T47D (cell line): ENCODE measurements at regions not wholly inside any gene's neighbourhood (a gene's known extent, or its start where the extent isn't known, plus 50 kb on each side); places are given as distances from the start of the nearest gene placed in this dataset.
A peak's percentile ranks its signal among the peaks of the same experiment; 100 is the strongest.
"Not testable (repeated sequence)": the region's sequence is repeated elsewhere in the genome, so short reads cannot be mapped to it uniquely, and the experiment has no call there.

Experiments
- DNase-seq, 2 experiments: peaks; one replicate each; pipeline versions ENCODE4 v3.0.0 to v3.0.0-alpha.2; 2011 to 2012; ENCODE audit warnings: low read depth in 1 of 2, low spot score in 1 of 2
- JUND ChIP-seq: IDR thresholded peaks from 2 replicates; pipeline ENCODE4 v1.6.1; 2012; ENCODE audit warnings: low read depth
- in situ Hi-C: cut with HindIII; loops from 2 replicates; pipeline ENCODE4 v1.10.0; 2016; ENCODE audit warnings: low sequenced_read_pairs, low pct_unique_long_range_greater_than_20kb

DNA sequence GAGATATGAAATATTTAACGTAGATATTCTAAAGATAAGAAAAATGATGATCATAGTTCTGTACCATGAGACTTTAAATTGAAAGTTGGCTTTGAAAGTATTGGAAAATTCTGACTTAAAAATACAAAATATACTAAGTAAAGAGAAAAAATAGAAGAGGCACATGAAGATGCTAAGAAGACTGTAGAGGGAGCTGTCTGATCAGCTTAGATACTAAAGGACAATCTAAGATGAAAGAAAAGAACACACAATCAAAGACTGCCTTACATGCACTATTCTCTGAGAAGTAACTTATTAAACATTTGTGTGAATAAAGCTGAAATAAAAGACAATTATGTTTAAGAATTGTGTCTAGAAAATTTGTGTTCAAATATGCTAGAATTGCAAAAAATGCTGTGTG is 55.1 kb downstream of the RBMXL2 start:
- peak in 1 of 2 experiments; percentile 25 for DNase-seq
- no peak for TF ChIP-seq JUND
- in situ Hi-C loops: no loop called here

DNA sequence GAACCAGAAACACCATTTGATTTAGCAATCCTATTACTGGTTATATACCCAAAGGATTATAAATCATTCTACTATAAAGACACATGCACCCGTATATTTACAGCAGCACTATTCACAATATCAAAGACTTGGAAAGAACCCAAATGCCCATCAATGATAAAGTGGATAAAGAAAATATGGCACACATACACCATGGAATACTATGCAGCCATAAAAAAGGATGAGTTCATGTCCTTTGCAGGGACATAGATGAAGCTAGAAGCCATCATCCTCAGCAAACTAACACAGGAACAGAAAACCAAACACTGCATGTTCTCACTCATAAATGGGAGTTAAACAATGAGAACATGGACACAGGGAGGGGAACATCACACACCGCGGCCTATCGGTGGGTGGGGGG is 61.3 kb downstream of the RBMXL2 start:
- in situ Hi-C loops, DNase-seq: not testable (repeated sequence)

DNA sequence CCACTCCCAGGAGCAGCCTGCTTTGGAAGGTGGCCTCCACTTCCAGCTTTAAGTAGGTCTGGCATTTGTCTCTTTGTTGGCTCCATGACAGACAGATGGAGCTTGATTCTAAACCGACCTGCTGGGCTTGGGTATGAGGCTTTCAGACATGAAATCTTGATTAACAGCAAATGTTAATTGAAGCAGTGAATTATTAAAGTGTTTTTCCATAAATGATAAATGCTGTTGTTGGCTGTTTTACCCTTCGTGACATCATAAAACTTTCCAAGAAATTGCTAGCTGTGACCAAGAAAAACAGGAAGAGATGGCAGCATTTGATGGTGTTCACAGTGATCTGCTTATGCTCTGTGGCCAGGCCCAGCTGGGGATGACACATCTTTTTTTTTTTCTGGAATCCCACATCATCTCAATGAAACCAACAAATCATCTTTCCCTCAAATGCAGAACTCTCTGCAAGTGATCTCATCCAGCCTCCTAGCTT is 66.1 kb downstream of the RBMXL2 start:
- no peak for DNase-seq
- no peak for TF ChIP-seq JUND
- in situ Hi-C loops: no loop called here

DNA sequence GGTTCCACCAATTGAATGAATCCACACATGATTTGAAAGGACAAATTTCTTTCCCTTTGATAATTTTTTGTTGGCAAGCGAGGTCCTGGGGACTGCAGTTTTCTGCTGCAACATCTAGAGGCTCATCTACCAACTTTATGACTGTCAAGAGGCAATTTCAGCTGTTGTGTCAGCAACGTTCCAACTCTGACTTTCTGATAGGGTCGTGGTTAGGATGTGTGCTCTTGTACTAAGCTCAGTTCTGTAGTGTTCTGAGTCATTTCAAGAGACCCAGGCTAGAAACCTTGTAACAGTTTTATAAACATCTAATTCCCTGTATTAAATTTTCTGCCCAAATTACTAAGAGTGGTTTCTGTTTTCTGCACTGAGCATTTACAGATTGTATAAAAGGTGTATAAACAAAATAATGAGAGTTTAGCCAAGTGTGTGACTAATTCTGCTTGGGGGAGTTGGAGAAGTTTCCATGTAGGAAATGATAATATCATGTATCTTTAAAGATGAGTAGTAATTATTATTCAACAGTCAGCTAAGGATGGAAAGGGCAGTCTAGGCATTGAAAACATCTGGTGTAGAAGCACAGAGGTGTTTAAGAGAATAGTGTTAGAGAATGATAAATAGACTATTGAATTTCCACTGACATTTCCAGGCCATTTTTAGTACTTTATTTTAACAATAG is 72.2 kb downstream of the RBMXL2 start:
- no peak for TF ChIP-seq JUND
- in situ Hi-C loops: no loop called here
- DNase-seq: no peak

DNA sequence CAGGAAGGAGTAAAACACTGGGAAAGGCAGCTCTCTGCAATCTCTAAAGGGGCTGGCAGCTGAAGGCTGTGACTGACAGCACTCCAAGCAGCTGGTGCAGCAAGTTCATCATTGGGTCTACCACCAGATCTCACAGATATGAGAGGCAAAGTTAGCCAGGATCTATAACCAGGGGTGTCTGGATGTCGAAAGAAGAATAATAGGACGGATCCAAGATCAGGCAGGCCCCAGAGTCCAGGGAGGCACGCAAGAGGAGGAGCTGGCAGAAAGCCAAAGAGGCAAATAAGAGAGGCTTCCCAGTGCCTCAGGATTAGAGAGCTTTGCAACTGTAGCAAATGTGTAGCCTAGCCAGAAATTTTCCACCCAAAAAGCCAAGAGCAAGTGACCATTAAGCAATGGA is 77.1 kb downstream of the RBMXL2 start:
- no peak for TF ChIP-seq JUND
- in situ Hi-C loops: no loop called here

DNA sequence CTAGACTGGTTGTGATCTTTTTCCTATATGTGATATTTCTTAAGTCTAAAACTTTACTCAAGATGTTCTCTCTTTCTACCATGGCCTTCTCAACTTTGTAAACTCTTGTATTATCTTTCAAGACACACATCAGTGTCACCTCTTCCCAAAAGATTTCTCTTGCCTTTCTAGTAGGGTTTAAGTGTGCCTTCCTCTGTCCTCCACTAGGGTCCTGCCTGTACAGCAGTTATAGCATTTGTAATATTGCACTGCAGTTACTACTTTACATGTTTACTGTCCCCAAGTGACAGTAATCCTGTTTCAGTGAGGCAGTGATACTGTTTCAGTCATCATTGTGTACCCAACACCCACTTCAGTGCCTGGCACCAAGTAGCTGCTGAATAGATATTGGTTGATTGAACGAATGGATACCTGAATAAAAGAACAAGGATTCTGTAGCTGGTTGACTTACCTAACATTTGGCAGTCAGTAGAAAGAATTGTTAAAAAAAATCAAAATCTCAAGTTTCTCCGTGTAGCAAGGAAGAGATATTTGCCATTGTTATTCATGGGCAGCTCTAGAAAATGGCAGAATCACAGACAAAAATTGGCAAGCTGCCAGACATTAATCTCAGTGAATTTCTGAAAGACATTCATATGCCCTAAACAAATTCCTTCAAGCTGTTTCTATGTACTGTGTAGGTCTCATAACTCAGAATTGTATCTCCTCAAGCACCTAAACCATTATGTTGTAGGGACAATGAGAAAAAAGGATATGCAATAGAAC is 79.4 kb downstream of the RBMXL2 start:
- TF ChIP-seq JUND: no peak
- in situ Hi-C loops: no loop called here
- no peak for DNase-seq

More for the DNA sequence above, 77.1 kb downstream of the RBMXL2 start:
- peak in 1 of 2 experiments; percentile 2 for DNase-seq

DNA sequence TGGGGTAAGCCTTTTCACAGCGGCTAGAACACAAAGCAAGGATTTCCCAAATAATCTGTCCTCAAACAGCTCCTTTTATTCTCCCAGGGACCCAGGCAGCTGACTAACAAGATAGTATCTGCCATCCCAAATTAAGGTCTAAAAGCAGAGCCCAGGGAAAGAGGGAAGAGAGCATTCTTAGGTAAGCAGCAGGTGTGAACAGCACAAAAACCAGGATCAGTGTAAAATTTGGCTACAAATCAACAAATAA is 79.9 kb downstream of the RBMXL2 start:
- no peak for DNase-seq

DNA sequence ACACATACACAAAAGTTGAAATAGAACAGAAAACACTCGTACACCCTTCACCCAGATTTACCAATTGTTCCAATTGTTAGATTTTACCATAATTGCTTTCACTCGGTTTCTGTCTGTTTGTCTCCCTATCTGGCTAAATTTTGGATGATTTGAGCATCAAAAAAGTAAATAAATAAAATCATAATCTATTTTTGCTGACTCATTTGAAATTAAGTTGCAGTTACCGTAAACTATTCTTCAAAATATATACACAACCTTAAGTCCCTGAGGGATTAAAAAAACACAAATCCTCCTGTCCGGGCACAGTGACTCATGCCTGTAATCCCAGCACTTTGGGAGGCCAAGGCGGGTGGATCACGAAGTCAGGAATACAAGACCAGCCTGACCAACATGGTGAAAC is 81.3 kb upstream of the SYT9 start:
- in situ Hi-C loops: no loop called here
- no peak for TF ChIP-seq JUND
- DNase-seq: no peak

More for the DNA sequence above, 79.9 kb downstream of the RBMXL2 start:
- in situ Hi-C loops: no loop called here
- TF ChIP-seq JUND: no peak

DNA sequence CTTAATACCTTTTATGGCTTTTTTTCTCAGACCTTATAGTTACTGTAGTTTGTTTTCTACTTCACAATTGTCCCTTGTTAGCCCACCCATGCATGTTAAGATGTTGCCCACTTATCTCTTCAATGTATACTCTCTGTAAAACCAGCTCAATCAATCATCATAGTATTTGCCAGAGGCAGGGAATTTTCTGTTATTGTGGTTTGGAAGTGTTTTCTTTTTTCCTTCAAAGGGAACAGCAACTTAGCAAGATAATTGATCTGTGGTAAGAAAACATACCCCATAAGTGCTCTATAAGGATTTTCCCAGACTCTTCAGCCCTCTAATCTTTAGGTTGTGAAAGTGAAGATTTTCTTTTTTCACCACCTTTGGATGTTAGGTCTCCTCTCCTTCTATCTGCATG is 76.7 kb upstream of the SYT9 start:
- no peak for TF ChIP-seq JUND
- in situ Hi-C loops: no loop called here
- DNase-seq: no peak

DNA sequence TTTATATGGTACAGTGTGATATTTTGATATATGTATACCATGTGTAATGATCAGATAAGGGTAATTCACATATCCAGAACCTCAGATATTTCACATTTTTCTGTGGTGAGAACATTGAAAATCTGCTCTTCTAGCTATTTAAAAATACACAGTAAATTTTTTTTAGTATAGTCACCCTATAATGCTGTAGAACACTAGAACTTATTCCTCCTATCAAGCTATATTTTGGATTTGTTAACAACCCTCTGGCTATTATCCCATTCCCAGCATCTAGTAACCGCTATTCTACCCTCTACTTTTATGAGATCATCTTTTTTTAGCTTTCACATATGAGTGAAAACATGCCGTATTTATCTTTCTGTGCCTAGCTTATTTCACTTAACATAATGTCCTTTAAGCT is 65.5 kb upstream of the SYT9 start:
- no peak for TF ChIP-seq JUND
- in situ Hi-C loops: no loop called here
- no peak for DNase-seq

DNA sequence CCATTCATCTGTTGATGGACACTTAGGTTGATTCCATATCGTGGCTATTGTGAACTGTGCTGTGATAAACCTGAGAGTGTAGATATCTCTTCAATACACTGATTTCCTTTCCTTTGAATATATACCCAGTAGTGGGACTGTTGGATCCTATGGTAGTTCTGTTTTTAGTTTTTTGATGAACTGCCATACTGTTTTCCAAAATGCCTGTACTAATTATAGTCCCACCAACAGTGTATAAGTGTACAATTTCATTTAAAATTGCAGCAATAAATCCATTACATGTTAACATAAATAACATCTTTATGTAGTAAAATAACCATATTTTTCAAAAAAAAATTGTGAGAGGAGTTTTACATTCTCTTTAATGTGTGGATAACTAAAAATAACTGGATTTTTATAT is 65.0 kb upstream of the SYT9 start:
- TF ChIP-seq JUND: no peak
- no peak for DNase-seq
- in situ Hi-C loops: no loop called here

DNA sequence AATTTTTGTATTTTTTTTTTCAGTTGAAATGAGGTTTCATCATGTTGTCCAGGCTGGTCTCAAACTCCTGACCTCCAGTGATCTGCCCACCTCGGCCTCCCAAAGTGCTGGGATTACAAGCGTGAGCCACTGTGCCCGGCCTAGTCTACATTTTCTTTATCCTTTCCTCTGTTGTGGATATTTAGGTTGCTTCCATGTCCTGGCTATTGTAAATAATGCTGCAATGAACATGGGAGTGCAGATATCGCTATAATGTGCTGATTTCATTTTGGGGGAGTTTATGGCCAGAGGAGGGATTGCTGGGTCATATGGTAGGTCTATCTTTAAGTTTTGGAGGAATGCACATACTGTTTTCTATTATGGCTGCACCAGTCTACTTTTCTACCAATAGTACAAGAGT is 58.9 kb upstream of the SYT9 start:
- in situ Hi-C loops, DNase-seq: not testable (repeated sequence)

DNA sequence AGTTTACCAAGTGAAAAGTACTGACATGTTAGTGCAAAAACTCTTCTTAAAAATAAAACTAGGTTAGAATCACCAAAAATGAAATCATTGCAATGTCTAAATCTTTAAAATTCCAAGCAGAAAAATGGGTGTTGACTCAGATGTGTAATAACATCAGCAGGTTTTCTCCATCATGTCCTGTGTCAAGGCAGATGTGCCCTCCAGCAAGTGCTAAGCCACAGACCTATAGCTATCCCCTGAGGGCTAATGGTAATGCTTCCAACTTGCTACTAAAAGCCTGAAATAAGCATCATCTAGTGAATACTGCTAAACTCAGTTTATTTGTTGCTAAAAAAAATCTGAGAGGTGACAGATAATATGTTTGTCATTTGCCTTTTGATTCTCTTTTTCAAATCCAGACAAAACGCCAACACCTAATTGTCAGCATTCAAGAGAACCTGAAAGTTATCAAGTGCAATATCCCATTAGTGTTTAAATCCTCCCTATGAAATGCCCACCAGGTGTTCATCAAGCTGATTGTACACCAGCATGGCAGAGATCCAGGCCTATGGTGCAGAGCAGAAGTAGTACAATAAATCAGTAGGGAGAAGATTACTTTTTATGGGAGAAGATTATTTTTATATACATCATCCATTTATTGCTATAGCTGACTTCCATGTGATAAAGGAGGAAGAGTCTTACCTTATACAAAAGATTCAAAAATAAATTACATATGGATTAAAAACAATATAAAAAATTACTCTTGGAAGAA is 55.1 kb upstream of the SYT9 start:
- no peak for DNase-seq
- in situ Hi-C loops: no loop called here
- TF ChIP-seq JUND: no peak
